ENCODE measurements at regions not wholly inside any gene's neighbourhood (a gene's known extent, or its start where the extent isn't known, plus 50 kb on each side); places are given as distances from the start of the nearest gene placed in this dataset.

GRCh38 chr4:22336822-22337221, 179.0 kb downstream of the ADGRA3 start:
- DNase-seq (ENCODE audit: low read depth) = no peak

GRCh38 chr4:22334155-22334554, 181.7 kb downstream of the ADGRA3 start:
- DNase-seq (ENCODE audit: low read depth) = no peak

- no peak for DNase-seq (ENCODE audit: low read depth)
These were observed 191.4 kb downstream of the ADGRA3 start for GRCh38 chr4:22324422-22324821.

- DNase-seq (ENCODE audit: low read depth) = no peak
These were observed 192.2 kb downstream of the ADGRA3 start for GRCh38 chr4:22323691-22324090.

GRCh38 chr4:22322996-22323395, 192.9 kb downstream of the ADGRA3 start:
- no peak for DNase-seq (ENCODE audit: low read depth)

- no peak for DNase-seq (ENCODE audit: low read depth)
These were observed 200.2 kb downstream of the ADGRA3 start for GRCh38 chr4:22315628-22316027.

- no peak for DNase-seq (ENCODE audit: low read depth)
These were observed 201.9 kb downstream of the ADGRA3 start for GRCh38 chr4:22313976-22314375.

- no peak for DNase-seq (ENCODE audit: low read depth)
These were observed 203.8 kb downstream of the ADGRA3 start for GRCh38 chr4:22312113-22312512.

GRCh38 chr4:22301253-22301652, 214.6 kb downstream of the ADGRA3 start:
- DNase-seq (ENCODE audit: low read depth) = no peak

- DNase-seq (ENCODE audit: low read depth) = no peak
These were observed 216.2 kb downstream of the ADGRA3 start for GRCh38 chr4:22299678-22300077.

- DNase-seq (ENCODE audit: low read depth) = no peak
These were observed 228.2 kb downstream of the ADGRA3 start for GRCh38 chr4:22287631-22288030.

- no peak for DNase-seq (ENCODE audit: low read depth)
These were observed 247.4 kb downstream of the ADGRA3 start for GRCh38 chr4:22268350-22269025.

GRCh38 chr4:22264261-22264660, 251.6 kb downstream of the ADGRA3 start:
- no peak for DNase-seq (ENCODE audit: low read depth)

- DNase-seq (ENCODE audit: low read depth) = no peak
These were observed 262.4 kb downstream of the ADGRA3 start for GRCh38 chr4:22253431-22253830.

- DNase-seq (ENCODE audit: low read depth) = no peak
These were observed 269.0 kb downstream of the ADGRA3 start for GRCh38 chr4:22246847-22247246.

GRCh38 chr4:22245294-22245693, 270.6 kb downstream of the ADGRA3 start:
- no peak for DNase-seq (ENCODE audit: low read depth)

GRCh38 chr4:22241415-22241814, 274.5 kb downstream of the ADGRA3 start:
- DNase-seq (ENCODE audit: low read depth) = no peak

GRCh38 chr4:22240814-22241213, 275.1 kb downstream of the ADGRA3 start:
- no peak for DNase-seq (ENCODE audit: low read depth)

- no peak for DNase-seq (ENCODE audit: low read depth)
These were observed 277.1 kb downstream of the ADGRA3 start for GRCh38 chr4:22238742-22239141.

- no peak for DNase-seq (ENCODE audit: low read depth)
These were observed 277.9 kb downstream of the ADGRA3 start for GRCh38 chr4:22237846-22238494.

- DNase-seq (ENCODE audit: low read depth) = peak; percentile 1
These were observed 278.6 kb downstream of the ADGRA3 start for GRCh38 chr4:22237155-22237751.

- DNase-seq (ENCODE audit: low read depth) = no peak
These were observed 280.2 kb downstream of the ADGRA3 start for GRCh38 chr4:22235698-22236097.

GRCh38 chr4:22233230-22233629, 282.6 kb downstream of the ADGRA3 start:
- DNase-seq (ENCODE audit: low read depth) = no peak

GRCh38 chr4:22220965-22221364, 272.4 kb upstream of the KCNIP4 start:
- no peak for DNase-seq (ENCODE audit: low read depth)

All from stimulated activated CD8-positive, alpha-beta memory T cell treated with anti-CD3 and anti-CD28 coated beads, Interleukin-15, amount 100 ng/mL, for 1 hour (primary cell).